SK-N-SH treated with all-trans-retinoic acid at 6 μM for 48 hours (cell line): ENCODE measurements at regions not wholly inside any gene's neighbourhood (a gene's known extent, or its start where the extent isn't known, plus 50 kb on each side); places are given as distances from the start of the nearest gene placed in this dataset.

Source experiments
- ATAC-seq: fragments of 200-7000 bp; cut with Tn5 transposase; 3 replicates; pipeline ENCODE4 v1.9.1; 2020; ENCODE audit warnings: mild to moderate bottlenecking, moderate library complexity
- ARNTL ChIP-seq: fragments of 450-650 bp; formaldehyde crosslinking; IDR thresholded peaks from 2 replicates; pipeline ENCODE4 v1.5.0; 2020; ENCODE audit warnings: low read depth, mild to moderate bottlenecking, moderate library complexity, borderline replicate concordance
- BACH2 ChIP-seq: fragments of 250-450 bp; sonication (Bioruptor Pico); IDR thresholded peaks from 2 replicates; pipeline ENCODE4 v1.9.0; 2021; ENCODE audit warnings: mild to moderate bottlenecking, borderline replicate concordance
- CREB5 ChIP-seq: fragments of 250-450 bp; sonication (Bioruptor Pico); IDR thresholded peaks from 2 replicates; pipeline ENCODE4 v1.5.1; 2020; ENCODE audit warnings: low read depth, mild to moderate bottlenecking, moderate library complexity
- ESRRG ChIP-seq: fragments of 250-450 bp; sonication (Bioruptor Pico); IDR thresholded peaks from 2 replicates; pipeline ENCODE4 v1.6.1; 2021; ENCODE audit warnings: mild to moderate bottlenecking
- GLIS3 ChIP-seq: fragments of 250-450 bp; sonication (Bioruptor Pico); IDR thresholded peaks from 2 replicates; pipeline ENCODE4 v1.5.0; 2020; ENCODE audit warnings: mild to moderate bottlenecking, moderate library complexity
- OSR1 ChIP-seq: fragments of 250-450 bp; sonication (Bioruptor Pico); IDR thresholded peaks from 2 replicates; pipeline ENCODE4 v1.8.0; 2022; ENCODE audit warnings: moderate library complexity, mild to moderate bottlenecking, inconsistent platforms
- PPARA ChIP-seq: fragments of 250-450 bp; sonication (Bioruptor Pico); IDR thresholded peaks from 2 replicates; pipeline ENCODE4 v1.5.0; 2020; ENCODE audit warnings: mild to moderate bottlenecking, borderline replicate concordance
- RARB ChIP-seq: fragments of 250-450 bp; sonication (Bioruptor Pico); IDR thresholded peaks from 2 replicates; pipeline ENCODE4 v1.8.0; 2021; ENCODE audit warnings: mild to moderate bottlenecking, moderate library complexity
- SNAI2 ChIP-seq: fragments of 250-450 bp; sonication (Bioruptor Pico); IDR thresholded peaks from 2 replicates; pipeline ENCODE4 v1.5.0; 2020; ENCODE audit warnings: mild to moderate bottlenecking, moderate library complexity
- TCF4 ChIP-seq: fragments of 250-450 bp; sonication (Bioruptor Pico); IDR thresholded peaks from 2 replicates; pipeline ENCODE4 v1.8.0; 2021; ENCODE audit warnings: mild to moderate bottlenecking, moderate library complexity, borderline replicate concordance
- TOX ChIP-seq: fragments of 250-450 bp; sonication (Bioruptor Pico); IDR thresholded peaks from 2 replicates; pipeline ENCODE4 v1.8.0; 2021; ENCODE audit warnings: mild to moderate bottlenecking, moderate library complexity, borderline replicate concordance
- ZC3H10 ChIP-seq: fragments of 250-450 bp; sonication (Bioruptor Pico); IDR thresholded peaks from 2 replicates; pipeline ENCODE4 v1.5.1; 2021; ENCODE audit warnings: mild to moderate bottlenecking, moderate library complexity
- ZFP3 ChIP-seq: fragments of 250-450 bp; sonication (Bioruptor Pico); IDR thresholded peaks from 2 replicates; pipeline ENCODE4 v1.5.0; 2020; ENCODE audit warnings: mild to moderate bottlenecking, moderate library complexity
- ZFP30 ChIP-seq: fragments of 450-650 bp; formaldehyde crosslinking; IDR thresholded peaks from 2 replicates; pipeline ENCODE4 v1.5.0; 2022; ENCODE audit warnings: mild to moderate bottlenecking, moderate library complexity
- ZNF565 ChIP-seq: fragments of 450-650 bp; formaldehyde crosslinking; conservative IDR thresholded peaks from 2 replicates; pipeline ENCODE4 v1.5.0; 2020; ENCODE audit warnings: low read depth, mild to moderate bottlenecking, moderate library complexity
- ZNF70 ChIP-seq: fragments of 450-650 bp; formaldehyde crosslinking; IDR thresholded peaks from 2 replicates; pipeline ENCODE4 v1.5.0; 2020; ENCODE audit warnings: mild to moderate bottlenecking, moderate library complexity
- ZNF8 ChIP-seq: fragments of 450-650 bp; formaldehyde crosslinking; IDR thresholded peaks from 2 replicates; pipeline ENCODE4 v1.5.0; 2020; ENCODE audit warnings: mild to moderate bottlenecking, moderate library complexity
- TF ChIP-seq, protein P1 (sequence below): fragments of 250-450 bp; sonication (Bioruptor Pico); IDR thresholded peaks from 2 replicates; pipeline ENCODE4 v1.8.0; 2021; ENCODE audit warnings: low read depth, mild to moderate bottlenecking, moderate library complexity, borderline replicate concordance
- TF ChIP-seq, protein P2 (sequence below): fragments of 250-450 bp; sonication (Bioruptor Pico); IDR thresholded peaks from 2 replicates; pipeline ENCODE4 v1.8.0; 2020; ENCODE audit warnings: mild to moderate bottlenecking, moderate library complexity, borderline replicate concordance
- TF ChIP-seq, protein P3 (sequence below): fragments of 250-450 bp; sonication (Bioruptor Pico); IDR thresholded peaks from 2 replicates; pipeline ENCODE4 v1.5.1; 2021; ENCODE audit warnings: mild to moderate bottlenecking, moderate library complexity
- TF ChIP-seq, protein P4 (sequence below): fragments of 250-450 bp; sonication (Bioruptor Pico); IDR thresholded peaks from 2 replicates; pipeline ENCODE4 v1.5.0; 2020; ENCODE audit warnings: mild to moderate bottlenecking, moderate library complexity

GRCh38 chr1:183716286-183716685, 63.2 kb upstream of the APOBEC4 start:
- ATAC-seq, result no peak

DNA sequence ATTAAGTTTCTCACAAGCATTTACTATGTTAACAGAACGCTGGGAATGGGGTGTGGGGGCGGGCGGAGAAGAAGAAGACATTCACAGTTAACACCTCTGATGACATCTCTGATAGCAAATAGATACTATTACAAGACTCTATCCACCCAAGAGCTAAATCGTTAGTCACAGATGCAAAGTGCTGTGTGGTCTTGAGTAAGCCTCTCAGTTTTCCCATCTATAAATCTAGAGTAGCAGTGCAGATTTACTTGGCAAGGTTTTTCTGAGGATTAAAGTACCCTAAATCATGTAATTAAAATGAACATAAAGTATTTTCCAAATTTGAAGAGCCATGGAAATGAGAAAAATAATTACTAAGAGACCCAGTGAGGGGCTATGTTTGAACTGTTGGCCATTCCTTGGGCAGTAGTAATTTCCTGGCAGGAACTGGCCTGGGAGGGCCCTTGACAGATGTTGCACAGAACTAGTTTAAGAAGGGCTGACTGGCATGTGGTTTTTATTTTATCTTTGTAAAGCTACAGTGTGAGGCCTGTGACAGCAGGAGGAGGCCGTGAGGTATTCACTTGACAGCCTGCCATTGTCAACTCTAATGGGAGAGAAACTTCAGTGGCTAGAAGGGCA, 58.7 kb upstream of the APOBEC4 start:
- TF ChIP-seq GLIS3, result no peak
- TF ChIP-seq RARB (CRISPR knock-in tag), result peak; percentile 16; the same call in 1 of the 2 replicates
- peak; percentile 94 for ATAC-seq

More at GRCh38 chr1:183716286-183716685, 63.2 kb upstream of the APOBEC4 start:
- TF ChIP-seq, protein P1, sequence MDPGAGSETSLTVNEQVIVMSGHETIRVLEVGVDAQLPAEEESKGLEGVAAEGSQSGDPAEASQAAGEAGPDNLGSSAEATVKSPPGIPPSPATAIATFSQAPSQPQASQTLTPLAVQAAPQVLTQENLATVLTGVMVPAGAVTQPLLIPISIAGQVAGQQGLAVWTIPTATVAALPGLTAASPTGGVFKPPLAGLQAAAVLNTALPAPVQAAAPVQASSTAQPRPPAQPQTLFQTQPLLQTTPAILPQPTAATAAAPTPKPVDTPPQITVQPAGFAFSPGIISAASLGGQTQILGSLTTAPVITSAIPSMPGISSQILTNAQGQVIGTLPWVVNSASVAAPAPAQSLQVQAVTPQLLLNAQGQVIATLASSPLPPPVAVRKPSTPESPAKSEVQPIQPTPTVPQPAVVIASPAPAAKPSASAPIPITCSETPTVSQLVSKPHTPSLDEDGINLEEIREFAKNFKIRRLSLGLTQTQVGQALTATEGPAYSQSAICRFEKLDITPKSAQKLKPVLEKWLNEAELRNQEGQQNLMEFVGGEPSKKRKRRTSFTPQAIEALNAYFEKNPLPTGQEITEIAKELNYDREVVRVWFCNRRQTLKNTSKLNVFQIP (CRISPR knock-in tag), result no peak
- TF ChIP-seq ARNTL (CRISPR knock-in tag) (no peak), ZNF8 (CRISPR knock-in tag) (no peak), ZC3H10 (no peak)

DNA sequence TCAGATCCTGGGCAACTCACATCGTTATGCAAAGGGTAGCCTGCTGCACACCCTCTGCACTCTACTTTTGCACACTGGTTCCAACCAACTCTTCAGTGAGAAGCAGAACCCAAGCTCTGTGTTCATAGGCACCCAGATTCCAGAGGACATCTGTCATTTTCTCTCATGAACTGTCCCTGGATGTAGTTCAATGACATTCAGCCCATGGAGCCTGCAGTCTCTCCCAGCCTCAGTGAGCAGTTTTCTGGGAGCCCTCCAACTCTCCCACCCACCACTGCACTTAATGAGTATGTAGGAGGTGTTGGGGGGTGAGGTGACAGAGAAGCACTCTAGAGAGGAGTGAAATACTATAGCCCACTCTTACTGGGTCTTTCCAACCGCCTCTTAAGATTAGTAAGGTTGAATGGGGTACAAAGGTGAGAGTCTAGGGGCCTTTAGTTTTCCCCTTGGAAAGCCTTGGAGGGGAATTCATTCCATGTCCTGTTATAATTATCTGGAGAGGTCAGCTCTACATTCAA, 58.1 kb upstream of the APOBEC4 start:
- TF ChIP-seq OSR1 (CRISPR knock-in tag) (no peak), ZFP30 (CRISPR knock-in tag) (no peak), ARNTL (CRISPR knock-in tag) (no peak), ZNF70 (CRISPR knock-in tag) (no peak), ESRRG (CRISPR knock-in tag) (no peak)
- ATAC-seq, result no peak

GRCh38 chr1:183710734-183711133, 57.6 kb upstream of the APOBEC4 start:
- ATAC-seq, result no peak
- no peak for TF ChIP-seq BACH2 (CRISPR knock-in tag)
- no peak for TF ChIP-seq SNAI2 (CRISPR knock-in tag)
- no peak for TF ChIP-seq TCF4 (CRISPR knock-in tag)
- no peak for TF ChIP-seq RARB (CRISPR knock-in tag)

DNA sequence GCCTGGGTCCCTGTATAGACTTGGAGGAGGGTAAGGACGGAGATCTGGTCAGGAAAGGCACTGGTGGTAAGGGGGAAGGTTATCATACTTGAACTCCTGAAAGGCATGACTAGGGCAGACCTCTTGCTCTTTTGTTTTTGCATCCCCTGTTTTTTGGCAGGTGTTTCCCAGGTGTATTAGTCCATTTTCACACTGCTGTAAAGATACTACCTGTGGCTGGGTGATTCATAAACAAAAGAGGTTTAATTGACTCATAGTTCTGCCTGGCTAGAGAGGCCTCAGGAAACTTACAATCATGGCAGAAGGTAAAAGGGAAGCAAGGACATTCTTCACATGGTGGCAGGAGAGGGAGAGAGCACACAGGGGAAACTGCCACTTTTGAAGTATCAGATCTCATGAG, 57.2 kb upstream of the APOBEC4 start:
- no peak for ATAC-seq
- TF ChIP-seq, protein P1 (CRISPR knock-in tag), result no peak
- TF ChIP-seq, protein P2, sequence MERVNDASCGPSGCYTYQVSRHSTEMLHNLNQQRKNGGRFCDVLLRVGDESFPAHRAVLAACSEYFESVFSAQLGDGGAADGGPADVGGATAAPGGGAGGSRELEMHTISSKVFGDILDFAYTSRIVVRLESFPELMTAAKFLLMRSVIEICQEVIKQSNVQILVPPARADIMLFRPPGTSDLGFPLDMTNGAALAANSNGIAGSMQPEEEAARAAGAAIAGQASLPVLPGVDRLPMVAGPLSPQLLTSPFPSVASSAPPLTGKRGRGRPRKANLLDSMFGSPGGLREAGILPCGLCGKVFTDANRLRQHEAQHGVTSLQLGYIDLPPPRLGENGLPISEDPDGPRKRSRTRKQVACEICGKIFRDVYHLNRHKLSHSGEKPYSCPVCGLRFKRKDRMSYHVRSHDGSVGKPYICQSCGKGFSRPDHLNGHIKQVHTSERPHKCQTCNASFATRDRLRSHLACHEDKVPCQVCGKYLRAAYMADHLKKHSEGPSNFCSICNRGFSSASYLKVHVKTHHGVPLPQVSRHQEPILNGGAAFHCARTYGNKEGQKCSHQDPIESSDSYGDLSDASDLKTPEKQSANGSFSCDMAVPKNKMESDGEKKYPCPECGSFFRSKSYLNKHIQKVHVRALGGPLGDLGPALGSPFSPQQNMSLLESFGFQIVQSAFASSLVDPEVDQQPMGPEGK (CRISPR knock-in tag), result no peak
- no peak for TF ChIP-seq GLIS3
- no peak for TF ChIP-seq PPARA (CRISPR knock-in tag)
- TF ChIP-seq, protein P3, sequence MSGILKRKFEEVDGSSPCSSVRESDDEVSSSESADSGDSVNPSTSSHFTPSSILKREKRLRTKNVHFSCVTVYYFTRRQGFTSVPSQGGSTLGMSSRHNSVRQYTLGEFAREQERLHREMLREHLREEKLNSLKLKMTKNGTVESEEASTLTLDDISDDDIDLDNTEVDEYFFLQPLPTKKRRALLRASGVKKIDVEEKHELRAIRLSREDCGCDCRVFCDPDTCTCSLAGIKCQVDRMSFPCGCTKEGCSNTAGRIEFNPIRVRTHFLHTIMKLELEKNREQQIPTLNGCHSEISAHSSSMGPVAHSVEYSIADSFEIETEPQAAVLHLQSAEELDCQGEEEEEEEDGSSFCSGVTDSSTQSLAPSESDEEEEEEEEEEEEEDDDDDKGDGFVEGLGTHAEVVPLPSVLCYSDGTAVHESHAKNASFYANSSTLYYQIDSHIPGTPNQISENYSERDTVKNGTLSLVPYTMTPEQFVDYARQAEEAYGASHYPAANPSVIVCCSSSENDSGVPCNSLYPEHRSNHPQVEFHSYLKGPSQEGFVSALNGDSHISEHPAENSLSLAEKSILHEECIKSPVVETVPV (CRISPR knock-in tag), result no peak
- no peak for TF ChIP-seq SNAI2 (CRISPR knock-in tag)
- no peak for TF ChIP-seq ZNF70 (CRISPR knock-in tag)
- TF ChIP-seq ZFP3 (CRISPR knock-in tag), result no peak
- TF ChIP-seq ZNF565 (CRISPR knock-in tag), result no peak
- no peak for TF ChIP-seq ZFP30 (CRISPR knock-in tag)
- TF ChIP-seq TOX (CRISPR knock-in tag), result no peak
- TF ChIP-seq BACH2 (CRISPR knock-in tag), result no peak
- TF ChIP-seq, protein P4, sequence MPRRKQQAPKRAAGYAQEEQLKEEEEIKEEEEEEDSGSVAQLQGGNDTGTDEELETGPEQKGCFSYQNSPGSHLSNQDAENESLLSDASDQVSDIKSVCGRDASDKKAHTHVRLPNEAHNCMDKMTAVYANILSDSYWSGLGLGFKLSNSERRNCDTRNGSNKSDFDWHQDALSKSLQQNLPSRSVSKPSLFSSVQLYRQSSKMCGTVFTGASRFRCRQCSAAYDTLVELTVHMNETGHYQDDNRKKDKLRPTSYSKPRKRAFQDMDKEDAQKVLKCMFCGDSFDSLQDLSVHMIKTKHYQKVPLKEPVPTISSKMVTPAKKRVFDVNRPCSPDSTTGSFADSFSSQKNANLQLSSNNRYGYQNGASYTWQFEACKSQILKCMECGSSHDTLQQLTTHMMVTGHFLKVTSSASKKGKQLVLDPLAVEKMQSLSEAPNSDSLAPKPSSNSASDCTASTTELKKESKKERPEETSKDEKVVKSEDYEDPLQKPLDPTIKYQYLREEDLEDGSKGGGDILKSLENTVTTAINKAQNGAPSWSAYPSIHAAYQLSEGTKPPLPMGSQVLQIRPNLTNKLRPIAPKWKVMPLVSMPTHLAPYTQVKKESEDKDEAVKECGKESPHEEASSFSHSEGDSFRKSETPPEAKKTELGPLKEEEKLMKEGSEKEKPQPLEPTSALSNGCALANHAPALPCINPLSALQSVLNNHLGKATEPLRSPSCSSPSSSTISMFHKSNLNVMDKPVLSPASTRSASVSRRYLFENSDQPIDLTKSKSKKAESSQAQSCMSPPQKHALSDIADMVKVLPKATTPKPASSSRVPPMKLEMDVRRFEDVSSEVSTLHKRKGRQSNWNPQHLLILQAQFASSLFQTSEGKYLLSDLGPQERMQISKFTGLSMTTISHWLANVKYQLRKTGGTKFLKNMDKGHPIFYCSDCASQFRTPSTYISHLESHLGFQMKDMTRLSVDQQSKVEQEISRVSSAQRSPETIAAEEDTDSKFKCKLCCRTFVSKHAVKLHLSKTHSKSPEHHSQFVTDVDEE (CRISPR knock-in tag), result no peak
- no peak for TF ChIP-seq CREB5 (CRISPR knock-in tag)
- TF ChIP-seq RARB (CRISPR knock-in tag), result no peak
- no peak for TF ChIP-seq ESRRG (CRISPR knock-in tag)
- no peak for TF ChIP-seq ZC3H10
